GM18511 (cell line): ENCODE measurements at regions not wholly inside any gene's neighbourhood (a gene's known extent, or its start where the extent isn't known, plus 50 kb on each side); places are given as distances from the start of the nearest gene placed in this dataset.

Experiments
- ATAC-seq: cut with Tn5 transposase; IDR thresholded peaks from one replicate; pipeline ENCODE4 v1.9.1; 2021; ENCODE audit warnings: mild to moderate bottlenecking, moderate library complexity; ENCODE audit not compliant: unreplicated experiment

DNA sequence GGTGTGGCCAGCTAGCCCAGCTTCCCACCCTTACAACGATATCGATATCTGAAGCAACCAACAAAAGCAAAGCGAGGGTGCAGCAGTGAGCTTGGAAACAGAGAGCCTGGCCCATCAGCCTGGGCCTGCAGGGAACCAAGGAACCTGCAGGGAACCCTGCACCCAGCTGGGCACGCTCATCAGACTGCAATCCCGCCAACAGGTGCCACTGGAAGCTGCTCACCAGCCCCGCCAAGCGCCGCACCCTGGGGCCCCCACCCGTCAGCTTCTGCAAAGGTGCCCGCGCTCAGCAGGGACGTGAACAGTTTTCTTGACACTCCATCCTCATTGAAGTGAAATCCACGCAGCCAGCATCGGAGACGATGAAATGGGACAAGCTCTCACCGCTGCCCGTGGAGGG, 250.7 kb downstream of the RBFOX3 start:
- no peak for ATAC-seq

DNA sequence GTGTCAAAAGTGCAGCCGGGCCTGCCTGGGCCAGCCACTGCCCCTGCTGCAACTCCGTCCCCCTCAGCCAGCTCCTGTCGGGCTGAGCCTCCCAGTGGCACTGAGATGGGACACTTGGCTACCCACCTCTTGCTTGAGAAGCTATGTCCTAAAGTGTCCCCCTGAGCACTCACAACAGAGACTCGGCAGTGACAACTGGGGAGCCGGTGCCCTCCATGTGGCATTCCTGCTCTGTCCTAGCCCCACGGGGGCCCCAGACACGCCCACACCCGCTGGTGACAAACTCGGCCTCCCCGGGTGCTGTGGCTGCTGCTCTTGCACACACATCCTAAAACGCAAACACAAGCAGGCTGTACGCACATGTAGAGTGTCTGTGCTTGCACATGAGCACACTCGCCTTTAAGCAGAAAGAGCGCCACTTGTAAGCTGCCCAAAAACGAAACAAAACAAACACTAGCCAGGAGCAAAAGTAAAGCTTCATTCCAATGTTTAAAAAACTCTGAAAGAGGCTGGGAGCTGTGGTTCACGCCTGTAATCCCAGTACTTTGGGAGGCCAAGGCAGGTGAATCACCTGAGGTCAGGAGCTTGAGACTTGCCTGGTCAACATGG, 253.9 kb downstream of the RBFOX3 start:
- no peak for ATAC-seq

DNA sequence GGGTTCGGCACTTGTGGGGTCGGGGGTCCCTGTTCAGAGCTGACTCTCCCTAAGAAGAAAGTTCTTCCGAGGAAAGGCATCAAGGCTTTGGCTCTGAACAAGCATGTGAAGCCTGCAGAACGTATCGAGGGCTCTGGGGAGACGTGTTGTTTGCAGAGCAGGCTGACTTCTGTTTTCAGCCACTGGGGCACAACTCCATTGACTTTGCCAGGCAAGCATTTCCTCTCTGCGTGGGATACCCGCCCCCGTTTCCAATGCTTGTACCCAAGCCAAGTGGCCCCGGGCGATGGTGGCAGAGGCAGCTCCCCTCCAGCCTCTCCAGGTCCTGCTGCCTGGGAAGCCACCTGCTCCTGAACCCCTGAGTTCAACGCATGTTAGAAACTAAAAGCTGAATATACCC, 255.7 kb downstream of the RBFOX3 start:
- ATAC-seq, result no peak

DNA sequence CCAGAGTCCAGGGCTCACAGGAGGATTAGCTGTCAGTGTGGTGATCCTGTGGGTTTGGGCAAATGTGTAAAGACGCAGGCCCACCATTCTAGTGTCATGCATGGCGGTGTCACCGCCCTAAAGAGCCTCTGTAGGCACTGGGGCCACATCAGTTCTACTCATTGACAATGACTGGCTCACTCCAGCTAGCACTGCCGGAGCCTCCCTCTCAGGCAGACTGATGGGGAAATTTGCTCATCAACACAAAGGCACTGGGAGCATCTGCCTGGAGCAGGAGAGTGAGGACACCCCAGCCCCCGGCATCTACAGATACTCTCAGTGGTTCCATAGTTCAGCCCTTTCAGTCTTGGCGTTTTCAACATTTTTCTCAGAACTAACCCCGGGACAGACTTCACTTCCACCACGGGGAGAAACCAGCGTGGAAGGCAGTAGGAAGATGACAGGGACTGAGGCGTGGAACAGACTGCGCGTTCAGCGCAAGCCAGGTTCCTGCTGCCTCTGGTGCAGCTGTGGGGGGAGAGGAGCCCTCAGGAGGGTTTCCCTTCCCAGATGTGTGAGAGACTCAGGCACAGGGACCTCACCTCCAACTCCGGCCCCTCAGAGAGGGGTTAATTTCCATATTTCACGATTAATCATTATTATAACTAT, 256.6 kb downstream of the RBFOX3 start:
- no peak for ATAC-seq

DNA sequence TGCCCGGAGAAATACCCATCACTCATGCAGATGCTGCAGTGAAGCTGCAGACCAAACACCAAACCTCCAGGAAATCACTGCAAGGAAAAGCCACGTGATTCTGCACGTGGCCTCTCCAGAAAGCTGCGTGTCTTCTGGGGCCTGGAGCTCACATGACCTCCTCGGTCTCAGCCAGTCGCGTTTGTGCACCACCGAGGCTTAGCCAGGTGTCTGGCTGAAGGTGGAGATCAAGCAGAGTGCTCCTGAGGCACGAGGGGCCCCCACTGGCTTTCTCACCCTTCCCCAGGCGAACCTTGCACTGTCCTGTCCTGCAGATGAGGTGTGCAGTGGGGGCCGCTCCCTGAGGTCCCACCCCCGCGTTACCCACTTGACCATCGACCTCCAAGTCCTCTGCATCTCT, 257.3 kb downstream of the RBFOX3 start:
- ATAC-seq, result no peak

DNA sequence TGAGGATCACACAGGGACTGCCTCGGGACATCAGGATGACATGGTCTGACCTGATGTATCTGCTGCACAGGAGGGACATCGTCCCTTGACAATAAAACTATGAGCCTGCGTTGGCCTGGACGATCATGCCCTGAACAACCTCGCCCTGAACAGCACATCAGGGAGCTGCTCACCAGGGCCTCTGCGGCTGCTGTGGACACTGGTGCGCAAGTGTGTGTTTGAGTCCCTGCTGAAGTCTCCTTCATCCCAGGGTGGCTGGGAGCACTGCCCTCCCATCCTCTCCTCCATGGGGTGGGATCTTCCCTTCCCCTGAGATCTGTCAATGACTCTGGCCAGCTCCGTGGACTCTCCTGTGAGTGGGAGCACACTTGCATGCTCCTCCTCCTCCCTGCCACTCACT, 257.8 kb downstream of the RBFOX3 start:
- ATAC-seq, result no peak

DNA sequence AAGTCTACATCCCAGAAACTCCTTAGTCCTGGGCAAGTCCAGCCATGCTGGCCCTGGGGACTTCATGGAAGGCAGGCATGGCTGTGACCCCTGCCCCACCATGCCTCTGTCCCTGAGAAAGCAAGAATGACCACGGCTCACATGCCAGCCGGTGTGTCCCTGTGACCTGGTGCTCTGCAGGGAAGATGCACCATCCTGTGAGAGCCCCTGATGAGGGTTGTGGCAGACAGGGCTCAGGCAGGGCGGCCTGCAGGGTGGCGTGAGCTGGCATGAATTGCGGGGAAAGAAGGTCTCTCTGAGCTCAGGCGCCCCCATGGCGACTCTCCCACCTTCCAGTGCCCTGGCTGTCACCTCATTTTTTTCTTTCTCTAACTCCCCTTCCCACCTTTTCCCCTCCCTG, 260.3 kb downstream of the RBFOX3 start:
- no peak for ATAC-seq

DNA sequence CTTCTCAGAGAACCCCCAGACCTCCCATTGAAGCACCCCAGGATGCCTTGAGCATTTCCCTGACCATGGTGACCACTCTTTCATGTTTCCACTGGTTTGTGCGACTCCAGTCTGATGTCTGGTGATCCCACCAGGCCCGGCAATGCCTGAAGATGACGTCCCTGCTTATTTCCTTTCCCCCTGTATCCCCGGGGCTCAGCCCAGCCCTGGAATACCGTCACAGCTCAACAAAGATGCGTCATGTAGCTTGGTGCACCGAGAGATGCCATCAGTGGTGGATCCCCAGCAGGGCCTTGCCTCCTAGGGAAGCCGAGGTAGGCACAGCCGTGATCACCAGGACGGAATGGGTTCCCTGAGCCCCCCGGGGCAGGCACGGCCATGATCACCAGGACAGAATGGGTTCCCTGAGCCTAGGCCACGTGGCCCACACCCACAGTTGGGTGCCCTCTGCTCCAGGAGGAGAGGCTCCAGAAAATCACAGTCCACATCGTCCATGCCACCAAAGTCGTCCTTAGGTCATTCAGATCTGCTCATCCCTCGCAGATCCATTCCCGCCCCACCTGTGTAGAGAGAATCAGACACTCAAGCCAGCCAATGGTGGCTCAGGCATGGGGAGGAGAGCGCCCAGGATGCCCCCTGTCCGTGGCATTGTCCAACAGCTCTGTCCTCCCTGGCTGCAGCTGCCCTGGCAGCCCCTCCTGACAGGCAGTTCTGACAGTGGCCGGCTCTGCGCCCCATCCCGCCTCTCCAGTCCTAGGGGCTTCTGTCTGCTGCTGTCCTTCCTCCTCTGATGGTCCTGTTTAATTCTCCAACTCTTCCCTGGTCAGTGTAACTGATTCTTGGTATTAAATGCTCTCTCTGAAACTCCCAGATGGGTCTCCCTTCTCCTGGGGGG, 261.1 kb downstream of the RBFOX3 start:
- ATAC-seq, result no peak

DNA sequence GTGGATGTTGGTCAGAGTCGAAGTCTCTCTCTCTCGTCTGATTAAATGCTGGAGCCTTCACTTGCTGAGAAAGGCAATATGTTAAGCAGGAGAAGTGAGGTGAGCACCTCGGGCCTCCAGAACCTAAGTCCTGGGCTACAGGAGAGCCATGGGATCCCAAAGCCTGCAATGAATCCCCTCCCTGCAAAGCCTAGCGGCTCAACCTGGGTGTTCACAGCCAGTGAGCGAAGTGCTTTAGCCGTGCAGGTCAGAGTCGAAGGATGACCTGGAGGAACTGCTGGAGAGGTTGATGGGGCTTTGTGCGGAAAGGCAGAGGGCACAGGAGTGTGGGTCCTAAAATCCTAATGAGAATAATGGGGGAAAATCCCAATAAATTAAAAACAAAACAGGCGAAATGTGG, 267.8 kb downstream of the ENGASE start:
- ATAC-seq, result no peak

DNA sequence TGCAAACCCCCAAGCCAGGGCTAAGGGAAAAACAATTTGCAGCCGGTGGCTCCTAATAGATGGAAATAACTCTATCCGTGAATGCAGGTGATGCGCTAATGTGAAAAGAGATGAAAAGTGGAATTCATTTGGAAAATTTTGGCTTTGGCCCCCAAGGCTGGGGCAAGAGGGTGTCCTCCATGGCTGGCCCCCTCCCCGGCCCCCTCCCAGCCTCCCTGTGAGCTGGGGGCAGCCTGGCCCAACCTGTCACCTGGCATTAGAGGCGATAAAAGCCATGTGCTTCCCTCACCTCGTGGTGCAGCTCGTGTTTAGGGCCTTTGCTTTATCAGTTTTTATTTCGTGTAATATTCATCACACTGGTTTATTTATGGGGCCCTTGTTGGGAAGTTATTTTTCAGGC, 267.2 kb downstream of the ENGASE start:
- ATAC-seq, result no peak

DNA sequence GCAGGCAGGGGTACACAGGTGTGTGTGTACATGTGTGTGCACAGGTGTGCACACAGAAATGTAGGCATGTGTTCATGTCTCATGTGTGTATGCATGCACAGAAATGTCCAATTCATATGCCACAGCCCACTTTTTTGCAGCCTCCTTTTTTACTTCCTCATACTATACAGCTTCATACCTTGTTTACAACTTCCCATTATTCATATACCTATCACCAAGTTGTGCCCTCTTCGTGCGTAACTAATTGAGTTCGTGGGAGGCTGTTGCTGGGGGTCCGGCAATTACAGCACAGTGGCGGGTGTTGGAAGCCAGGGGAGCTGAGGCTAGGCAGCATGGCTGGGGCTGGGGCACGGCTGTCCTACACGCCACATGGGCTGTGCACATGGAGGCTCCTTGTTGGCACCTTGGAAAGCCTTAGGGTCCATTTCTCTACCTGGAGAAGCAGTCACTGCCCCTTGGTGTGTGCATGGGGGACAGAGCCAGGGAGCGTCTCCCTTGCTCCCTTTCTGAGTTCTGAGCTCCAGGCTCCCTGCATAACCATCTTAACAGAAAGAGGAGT, 266.7 kb downstream of the ENGASE start:
- peak; percentile 28 for ATAC-seq

DNA sequence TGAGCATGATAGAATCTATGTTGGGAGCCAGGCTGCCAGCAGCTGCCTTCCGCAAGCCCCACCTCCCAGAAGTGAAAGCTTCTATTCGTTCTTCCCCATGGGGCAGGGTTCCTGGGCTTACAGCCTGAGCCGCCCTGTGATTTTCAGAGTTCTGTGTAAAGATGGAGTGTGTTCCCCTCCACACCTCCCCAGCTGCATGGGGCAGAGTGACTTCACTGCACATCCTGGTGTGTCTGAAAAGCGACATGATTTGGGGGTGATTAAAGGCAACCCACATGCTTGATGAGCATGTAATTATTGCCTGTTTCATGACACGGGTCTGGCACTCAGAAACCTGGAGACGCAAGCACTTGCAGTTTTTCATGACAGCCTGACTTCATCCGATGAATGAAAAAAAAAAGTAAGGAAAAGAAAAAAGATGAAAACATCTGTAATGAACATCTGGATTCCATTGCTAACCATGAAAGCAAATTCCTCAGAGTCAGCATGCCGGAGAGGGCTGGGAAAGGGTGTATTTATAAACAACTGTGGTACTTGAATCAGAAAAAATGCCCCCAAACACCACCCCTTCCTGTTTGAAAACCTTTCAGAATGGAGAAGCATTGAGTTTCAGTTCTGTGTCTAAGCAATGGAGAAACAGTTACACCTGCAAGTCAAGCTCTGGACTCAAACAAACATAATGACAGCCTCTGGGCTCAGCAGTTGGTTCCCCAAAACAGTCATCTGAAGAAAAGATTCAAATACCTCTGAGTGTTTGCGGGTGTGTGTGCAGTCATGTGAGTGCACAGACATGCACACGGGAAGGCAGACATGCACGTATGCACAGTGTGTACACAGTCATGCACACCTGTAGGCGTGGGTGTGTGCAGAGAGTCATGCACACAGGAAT, 266.0 kb downstream of the ENGASE start:
- ATAC-seq, result peak; percentile 89

DNA sequence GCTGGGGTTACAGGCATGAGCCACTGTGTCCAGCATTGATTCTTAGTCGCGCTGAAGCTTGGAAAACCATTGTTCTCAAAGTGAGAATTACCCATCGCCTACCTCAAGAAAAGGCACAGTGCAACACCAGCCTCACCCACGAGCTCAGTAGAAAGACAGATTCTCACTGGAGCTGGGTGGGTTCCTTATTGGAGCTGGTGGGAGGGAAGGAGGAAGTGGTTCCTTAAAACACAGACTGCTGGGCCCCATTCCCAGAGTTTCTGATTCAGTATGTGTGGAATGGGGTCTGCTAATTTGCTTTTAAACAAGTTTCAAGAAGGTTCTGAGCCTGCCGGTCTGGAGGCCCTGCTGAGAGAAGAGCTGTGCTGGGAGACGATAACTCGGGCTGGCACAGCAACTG, 264.7 kb downstream of the ENGASE start:
- ATAC-seq, result no peak

DNA sequence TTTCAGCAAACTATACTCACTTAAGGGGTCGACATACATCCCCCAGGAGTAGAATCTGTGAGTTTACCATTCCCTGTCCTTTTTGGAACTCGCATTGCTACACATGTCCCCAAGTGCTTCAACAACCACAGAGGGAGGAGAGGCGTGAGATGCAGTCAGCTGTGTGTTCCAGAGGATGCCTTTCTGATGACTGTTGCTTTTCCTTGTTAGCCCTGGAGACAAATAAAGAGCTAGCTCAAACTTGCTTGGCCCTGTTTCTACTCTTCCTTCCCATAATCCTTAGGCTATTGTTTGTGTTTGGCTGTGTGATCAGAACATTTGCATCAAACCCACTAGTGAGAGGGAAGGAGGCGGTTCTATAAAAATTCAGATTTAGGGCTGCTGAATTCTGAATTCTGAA, 264.0 kb downstream of the ENGASE start:
- ATAC-seq, result no peak

DNA sequence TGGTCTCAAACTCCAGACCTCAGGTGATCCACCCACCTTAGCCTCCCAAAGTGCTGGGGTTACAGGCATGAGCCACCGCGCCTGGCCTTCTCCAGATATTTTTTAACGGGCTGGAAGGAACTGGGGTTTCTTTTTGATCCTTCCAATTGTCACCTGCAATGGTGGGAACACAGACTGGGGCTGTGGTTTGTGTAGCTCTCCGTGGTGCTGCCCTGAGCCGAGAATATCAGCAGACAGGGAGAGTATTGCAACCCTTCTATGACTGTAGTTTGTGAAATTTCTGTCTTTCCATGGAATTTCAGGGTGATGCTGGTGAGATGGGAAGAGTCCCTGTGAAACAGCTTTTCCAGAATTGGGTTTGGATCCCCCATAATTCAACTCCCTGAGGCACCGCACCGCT, 263.5 kb downstream of the ENGASE start:
- no peak for ATAC-seq

DNA sequence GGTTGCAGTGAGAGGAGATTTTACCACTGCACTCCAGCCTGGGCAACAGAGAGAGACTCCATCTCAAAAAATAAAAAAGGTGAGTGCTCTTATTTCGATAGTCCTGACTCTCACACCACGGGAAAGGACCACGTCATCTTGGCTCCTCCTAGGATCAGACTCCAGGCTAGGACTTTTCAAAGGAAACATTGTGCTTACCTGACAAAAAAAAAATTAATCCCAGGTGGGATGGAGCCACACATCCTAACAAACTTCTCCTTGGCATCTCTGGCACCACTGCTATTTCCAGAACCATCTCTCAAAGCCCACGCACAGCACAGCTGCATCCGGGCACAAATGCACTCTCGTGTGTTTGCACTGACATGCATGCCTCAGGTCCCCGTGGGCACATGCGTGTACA, 262.4 kb downstream of the ENGASE start:
- ATAC-seq, result no peak

DNA sequence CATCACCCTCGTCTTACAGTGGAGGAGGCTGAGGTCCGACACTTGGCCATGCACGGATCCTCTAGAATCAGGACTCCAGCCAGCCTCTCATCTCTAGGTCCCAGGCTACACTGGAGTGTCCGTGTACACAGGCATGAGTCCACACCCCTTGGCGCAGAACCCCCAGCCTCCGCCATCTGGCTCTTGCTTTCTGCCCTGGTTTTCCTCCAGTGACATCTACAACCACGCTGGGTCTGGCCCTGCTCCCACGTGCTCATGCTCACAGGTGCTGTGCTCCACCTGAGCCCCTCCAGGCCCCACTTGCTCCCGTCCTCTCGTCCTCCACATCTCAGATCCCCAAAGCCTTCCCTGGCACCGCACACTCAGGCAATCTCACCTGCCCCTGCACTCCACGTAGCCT, 260.8 kb downstream of the ENGASE start:
- ATAC-seq, result no peak

DNA sequence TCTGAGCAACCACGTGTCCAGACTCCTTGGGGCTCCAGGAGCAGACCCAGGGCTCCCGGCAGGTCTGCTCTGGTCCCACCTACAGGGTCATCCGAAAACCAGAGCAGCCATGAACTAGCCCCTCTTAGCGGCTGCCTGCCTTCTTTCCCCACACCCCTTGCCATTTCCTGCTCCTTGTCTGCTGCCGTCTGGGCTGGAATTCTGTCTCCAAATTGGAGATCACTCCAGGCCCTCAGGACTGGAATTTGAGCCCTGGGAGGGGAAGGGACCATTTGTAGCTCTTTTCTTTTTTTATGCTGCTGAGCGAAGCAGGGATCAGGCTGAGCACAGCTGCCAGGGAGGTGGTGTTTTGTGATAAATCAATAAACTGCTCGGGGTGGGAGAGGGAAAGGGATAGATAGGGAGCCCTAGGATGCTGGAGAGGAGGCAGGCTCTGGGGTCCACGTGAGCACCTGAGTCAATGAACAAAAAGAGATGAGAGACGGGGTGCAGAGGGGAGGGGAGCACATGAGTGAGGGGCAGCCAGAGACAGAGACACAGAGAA, 257.5 kb downstream of the ENGASE start:
- no peak for ATAC-seq

DNA sequence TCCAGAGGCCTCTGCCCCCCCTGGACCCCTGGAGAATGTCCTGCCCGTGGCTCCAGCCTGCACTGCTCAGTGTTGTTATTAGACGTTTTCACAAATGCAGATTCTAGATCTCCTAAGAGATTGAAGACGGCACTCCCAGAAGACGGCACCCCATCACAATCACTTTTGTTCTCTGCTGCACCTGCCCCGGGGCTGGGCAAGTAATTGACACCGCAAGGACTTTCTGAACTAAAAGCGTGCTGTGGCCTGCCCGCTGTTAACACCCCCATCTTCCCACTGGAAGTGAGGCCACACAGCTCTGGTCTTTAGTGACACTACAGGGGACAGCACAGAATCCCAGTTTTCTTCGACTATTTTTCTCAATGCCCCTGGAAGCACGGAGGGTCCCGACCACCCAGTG, 256.9 kb downstream of the ENGASE start:
- no peak for ATAC-seq

DNA sequence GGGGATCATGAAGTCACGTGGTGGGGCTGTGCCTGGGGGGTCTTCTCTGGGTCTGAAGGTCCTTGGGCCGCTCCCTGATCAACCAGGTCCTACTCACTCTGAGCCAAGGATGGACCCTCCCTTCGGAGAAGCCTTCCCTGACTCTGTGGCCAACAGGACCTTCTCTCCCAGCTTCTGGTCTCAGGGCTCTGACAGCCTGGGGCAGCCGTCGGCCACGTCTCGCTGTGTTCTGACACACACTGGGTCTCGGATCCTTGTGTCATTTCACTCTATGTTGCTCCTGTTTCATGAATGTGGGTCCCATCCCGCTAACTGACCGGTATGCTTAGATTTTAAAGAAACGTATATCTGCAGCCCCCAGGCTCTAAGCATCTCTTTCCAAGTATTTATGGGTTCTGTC, 256.1 kb downstream of the ENGASE start:
- ATAC-seq, result no peak

DNA sequence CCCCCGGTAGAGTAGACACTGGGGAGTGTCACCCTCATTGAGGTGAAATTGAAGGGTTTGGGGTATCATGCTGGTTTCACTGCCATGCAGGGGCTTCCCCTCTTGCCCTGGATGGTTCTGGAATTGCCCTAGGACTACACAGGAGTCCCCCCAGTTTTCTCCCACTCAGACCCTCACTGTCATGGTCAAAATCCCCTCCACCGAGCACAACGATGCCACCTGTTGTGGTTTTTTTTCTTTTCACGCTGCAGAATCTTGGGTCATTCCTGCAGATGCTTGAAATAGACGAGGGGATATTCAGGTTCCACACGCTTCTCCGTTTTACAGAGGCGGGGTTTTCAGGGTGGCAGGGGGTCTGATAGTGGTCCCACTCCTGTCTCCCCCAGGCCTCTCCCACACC, 255.6 kb downstream of the ENGASE start:
- ATAC-seq, result no peak
